Central memory CD8-positive, alpha-beta T cell (primary cell): ENCODE measurements at regions not wholly inside any gene's neighbourhood (a gene's known extent, or its start where the extent isn't known, plus 50 kb on each side); places are given as distances from the start of the nearest gene placed in this dataset.

ENCODE experiments used
- ATAC-seq: fragments of 150-1000 bp; cut with Tn5 transposase; replicated peaks from 2 replicates; pipeline ENCODE4 v1.10.0; 2022; ENCODE audit warnings: mild to moderate bottlenecking, moderate FRiP score, moderate number of reproducible peaks; ENCODE audit not compliant: poor library complexity, severe bottlenecking; ENCODE audit errors: extremely low read depth
- DNase-seq, 2 donors: peaks; one replicate each; pipeline ENCODE4 v3.0.0; 2021; ENCODE audit warnings: low spot score in 2 of 2
- H3K27ac Mint-ChIP-seq: one replicate; pipeline ENCODE4 v1.8.0; 2022; ENCODE audit warnings: low read depth, mild to moderate bottlenecking, moderate library complexity, mixed read lengths
- H3K27me3 Mint-ChIP-seq: one replicate; pipeline ENCODE4 v1.8.0; 2022; ENCODE audit warnings: mixed read lengths
- H3K36me3 Mint-ChIP-seq: one replicate; pipeline ENCODE4 v1.8.0; 2022; ENCODE audit warnings: mild to moderate bottlenecking, moderate library complexity, mixed read lengths; ENCODE audit not compliant: insufficient read depth
- H3K4me1 Mint-ChIP-seq: one replicate; pipeline ENCODE4 v1.8.0; 2022; ENCODE audit warnings: mixed read lengths
- H3K4me3 Mint-ChIP-seq: one replicate; pipeline ENCODE4 v1.8.0; 2022; ENCODE audit warnings: mild to moderate bottlenecking, moderate library complexity, mixed read lengths
- H3K9me3 Mint-ChIP-seq: one replicate; pipeline ENCODE4 v1.8.0; 2022; ENCODE audit warnings: mixed read lengths

GRCh38 chr11:112388496-112388895 is 127.8 kb upstream of the PLET1 start:
- H3K27ac Mint-ChIP-seq, result no peak overlapping the region
- H3K27me3 Mint-ChIP-seq, result peaks cover 39% of the 10 kb centered on the region
- H3K36me3 Mint-ChIP-seq, result no peaks in the 10 kb centered on the region
- no peak for DNase-seq
- no peak overlapping the region for H3K4me3 Mint-ChIP-seq
- no peak for ATAC-seq
- no peaks in the 10 kb centered on the region for H3K4me1 Mint-ChIP-seq
- H3K9me3 Mint-ChIP-seq, result peaks cover 6% of the 10 kb centered on the region

- Mint-ChIP-seq H3K4me1 (no peaks in the 10 kb centered on the region), H3K9me3 (peaks cover 6% of the 10 kb centered on the region), H3K36me3 (no peaks in the 10 kb centered on the region), H3K4me3 (no peak overlapping the region), H3K27ac (no peak overlapping the region), H3K27me3 (peaks cover 39% of the 10 kb centered on the region)
- DNase-seq (no peak), ATAC-seq (no peak)
Observed at GRCh38 chr11:112391086-112391485, 130.4 kb upstream of the PLET1 start.

- no peak for DNase-seq
- Mint-ChIP-seq H3K4me3 (no peak overlapping the region), H3K27me3 (peaks cover 39% of the 10 kb centered on the region), H3K36me3 (no peaks in the 10 kb centered on the region), H3K4me1 (no peaks in the 10 kb centered on the region), H3K9me3 (peaks cover 4% of the 10 kb centered on the region), H3K27ac (no peak overlapping the region)
- no peak for ATAC-seq
Observed at GRCh38 chr11:112392904-112393303, 132.2 kb upstream of the PLET1 start.

- Mint-ChIP-seq H3K4me3 (no peak overlapping the region), H3K27me3 (peaks cover 34% of the 10 kb centered on the region), H3K36me3 (no peaks in the 10 kb centered on the region), H3K27ac (no peak overlapping the region), H3K9me3 (no peaks in the 10 kb centered on the region), H3K4me1 (no peaks in the 10 kb centered on the region)
- DNase-seq, result no peak
- ATAC-seq, result no peak
Observed at GRCh38 chr11:112394304-112394703, 133.6 kb upstream of the PLET1 start.

GRCh38 chr11:112396076-112396475 is 135.4 kb upstream of the PLET1 start:
- peaks cover 22% of the 10 kb centered on the region for H3K27me3 Mint-ChIP-seq
- ATAC-seq (no peak), DNase-seq (no peak)
- H3K27ac Mint-ChIP-seq, result no peak overlapping the region
- no peaks in the 10 kb centered on the region for H3K9me3 Mint-ChIP-seq
- H3K4me1 Mint-ChIP-seq, result no peaks in the 10 kb centered on the region
- H3K36me3 Mint-ChIP-seq, result no peaks in the 10 kb centered on the region
- H3K4me3 Mint-ChIP-seq, result no peak overlapping the region

- Mint-ChIP-seq H3K27ac (no peak overlapping the region), H3K27me3 (no peaks in the 10 kb centered on the region), H3K36me3 (no peaks in the 10 kb centered on the region), H3K4me1 (no peaks in the 10 kb centered on the region), H3K9me3 (no peaks in the 10 kb centered on the region), H3K4me3 (no peak overlapping the region)
- DNase-seq, result no peak
- ATAC-seq, result no peak
Observed at GRCh38 chr11:112398798-112399478, 138.3 kb upstream of the PLET1 start.

- Mint-ChIP-seq H3K4me1 (no peaks in the 10 kb centered on the region), H3K27ac (no peak overlapping the region), H3K27me3 (no peaks in the 10 kb centered on the region), H3K4me3 (no peak overlapping the region), H3K36me3 (no peaks in the 10 kb centered on the region), H3K9me3 (no peaks in the 10 kb centered on the region)
- DNase-seq (no peak), ATAC-seq (no peak)
Observed at GRCh38 chr11:112400476-112401014, 139.9 kb upstream of the PLET1 start.

- H3K27me3 Mint-ChIP-seq, result no peaks in the 10 kb centered on the region
- H3K4me1 Mint-ChIP-seq, result no peaks in the 10 kb centered on the region
- ATAC-seq (no peak), DNase-seq (no peak)
- no peaks in the 10 kb centered on the region for H3K36me3 Mint-ChIP-seq
- no peak overlapping the region for H3K27ac Mint-ChIP-seq
- H3K4me3 Mint-ChIP-seq, result no peak overlapping the region
- H3K9me3 Mint-ChIP-seq, result no peaks in the 10 kb centered on the region
Observed at GRCh38 chr11:112401036-112401769, 140.5 kb upstream of the PLET1 start.

- no peaks in the 10 kb centered on the region for H3K9me3 Mint-ChIP-seq
- ATAC-seq (no peak), DNase-seq (no peak)
- H3K36me3 Mint-ChIP-seq, result no peaks in the 10 kb centered on the region
- H3K27me3 Mint-ChIP-seq, result no peaks in the 10 kb centered on the region
- H3K4me1 Mint-ChIP-seq, result no peaks in the 10 kb centered on the region
- no peak overlapping the region for H3K4me3 Mint-ChIP-seq
- no peak overlapping the region for H3K27ac Mint-ChIP-seq
Observed at GRCh38 chr11:112403432-112403831, 142.8 kb upstream of the PLET1 start.

- ATAC-seq (no peak), DNase-seq (no peak)
- H3K9me3 Mint-ChIP-seq, result no peaks in the 10 kb centered on the region
- H3K4me3 Mint-ChIP-seq, result no peak overlapping the region
- no peaks in the 10 kb centered on the region for H3K36me3 Mint-ChIP-seq
- no peak overlapping the region for H3K27ac Mint-ChIP-seq
- H3K4me1 Mint-ChIP-seq, result no peaks in the 10 kb centered on the region
- H3K27me3 Mint-ChIP-seq, result no peaks in the 10 kb centered on the region
Observed at GRCh38 chr11:112404112-112404511, 143.5 kb upstream of the PLET1 start.

GRCh38 chr11:112408517-112408916 is 147.9 kb upstream of the PLET1 start:
- no peaks in the 10 kb centered on the region for H3K36me3 Mint-ChIP-seq
- no peak for DNase-seq
- no peak overlapping the region for H3K27ac Mint-ChIP-seq
- no peak overlapping the region for H3K4me3 Mint-ChIP-seq
- peaks cover 18% of the 10 kb centered on the region for H3K27me3 Mint-ChIP-seq
- ATAC-seq, result no peak
- no peaks in the 10 kb centered on the region for H3K9me3 Mint-ChIP-seq
- no peaks in the 10 kb centered on the region for H3K4me1 Mint-ChIP-seq

- Mint-ChIP-seq H3K27ac (no peak overlapping the region), H3K27me3 (peaks cover 27% of the 10 kb centered on the region), H3K9me3 (peaks cover 4% of the 10 kb centered on the region), H3K36me3 (no peaks in the 10 kb centered on the region), H3K4me1 (no peaks in the 10 kb centered on the region), H3K4me3 (no peak overlapping the region)
- DNase-seq (no peak), ATAC-seq (no peak)
Observed at GRCh38 chr11:112410325-112410724, 149.7 kb upstream of the PLET1 start.

GRCh38 chr11:112412383-112412782 is 151.7 kb upstream of the PLET1 start:
- no peaks in the 10 kb centered on the region for H3K36me3 Mint-ChIP-seq
- no peaks in the 10 kb centered on the region for H3K4me1 Mint-ChIP-seq
- no peak overlapping the region for H3K4me3 Mint-ChIP-seq
- ATAC-seq (no peak), DNase-seq (no peak)
- H3K9me3 Mint-ChIP-seq, result peaks cover 4% of the 10 kb centered on the region
- H3K27ac Mint-ChIP-seq, result no peak overlapping the region
- H3K27me3 Mint-ChIP-seq, result peaks cover 33% of the 10 kb centered on the region
